ENCODE measurements at regions not wholly inside any gene's neighbourhood (a gene's known extent, or its start where the extent isn't known, plus 50 kb on each side); places are given as distances from the start of the nearest gene placed in this dataset.
"Not testable (repeated sequence)": the region's sequence is repeated elsewhere in the genome, so short reads cannot be mapped to it uniquely, and the experiment has no call there.

GRCh38 chr11:94237447-94238153 lies 66.8 kb upstream of the IZUMO1R start:
- TF ChIP-seq, protein P1, sequence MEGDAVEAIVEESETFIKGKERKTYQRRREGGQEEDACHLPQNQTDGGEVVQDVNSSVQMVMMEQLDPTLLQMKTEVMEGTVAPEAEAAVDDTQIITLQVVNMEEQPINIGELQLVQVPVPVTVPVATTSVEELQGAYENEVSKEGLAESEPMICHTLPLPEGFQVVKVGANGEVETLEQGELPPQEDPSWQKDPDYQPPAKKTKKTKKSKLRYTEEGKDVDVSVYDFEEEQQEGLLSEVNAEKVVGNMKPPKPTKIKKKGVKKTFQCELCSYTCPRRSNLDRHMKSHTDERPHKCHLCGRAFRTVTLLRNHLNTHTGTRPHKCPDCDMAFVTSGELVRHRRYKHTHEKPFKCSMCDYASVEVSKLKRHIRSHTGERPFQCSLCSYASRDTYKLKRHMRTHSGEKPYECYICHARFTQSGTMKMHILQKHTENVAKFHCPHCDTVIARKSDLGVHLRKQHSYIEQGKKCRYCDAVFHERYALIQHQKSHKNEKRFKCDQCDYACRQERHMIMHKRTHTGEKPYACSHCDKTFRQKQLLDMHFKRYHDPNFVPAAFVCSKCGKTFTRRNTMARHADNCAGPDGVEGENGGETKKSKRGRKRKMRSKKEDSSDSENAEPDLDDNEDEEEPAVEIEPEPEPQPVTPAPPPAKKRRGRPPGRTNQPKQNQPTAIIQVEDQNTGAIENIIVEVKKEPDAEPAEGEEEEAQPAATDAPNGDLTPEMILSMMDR (conservative IDR thresholded peaks at IDR 0.05) = peak; percentile 83
- not testable (repeated sequence) for H4K91ac ChIP-seq (ENCODE audit: insufficient read length, low read depth, low read length); H2BK120ac ChIP-seq (ENCODE audit: low read depth, low read length, poor library complexity, severe bottlenecking); H3K14ac ChIP-seq (ENCODE audit: insufficient read depth, low read length); H3K4me1 ChIP-seq (ENCODE audit: insufficient read depth, low read length); H4K20me1 ChIP-seq (ENCODE audit: control insufficient read depth, insufficient read depth, insufficient read length); H3K56ac ChIP-seq (ENCODE audit: insufficient read length, low read depth, low read length); H4K8ac ChIP-seq (replicated peaks; ENCODE audit: insufficient read length, low read depth, low read length); H3K18ac ChIP-seq (ENCODE audit: insufficient read length, low read depth, low read length); H2BK5ac ChIP-seq (ENCODE audit: insufficient read length, low read length); H3K23ac ChIP-seq (ENCODE audit: insufficient read length, low read depth, low read length); H4K5ac ChIP-seq (ENCODE audit: insufficient read length, low read depth, low read length); H2AFZ ChIP-seq (ENCODE audit: low read length); H3K9me3 Mint-ChIP-seq; H3K9me3 ChIP-seq (ENCODE audit: control insufficient read depth, low read depth, low read length); H3K23me2 ChIP-seq (ENCODE audit: insufficient read length, low read depth, low read length, poor library complexity, severe bottlenecking); H3K4me1 Mint-ChIP-seq; H2AK5ac ChIP-seq (ENCODE audit: insufficient read length, low read length); H3K79me1 ChIP-seq (ENCODE audit: insufficient read depth, low read depth, low read length, poor library complexity, severe bottlenecking); H3K79me2 ChIP-seq (ENCODE audit: insufficient read depth, low read length); H3K27me3 Mint-ChIP-seq (ENCODE audit: low read depth); H3K27me3 ChIP-seq (ENCODE audit: insufficient read depth, low read length); H2BK12ac ChIP-seq (ENCODE audit: insufficient read length, low read depth, low read length); H3K4me3 Mint-ChIP-seq; H3K4ac ChIP-seq (ENCODE audit: low read depth, low read length); H3K36me3 Mint-ChIP-seq (ENCODE audit: insufficient read depth in 1 of 3, low read depth in 3 of 3); H3T11ph ChIP-seq (ENCODE audit: low read length); H3K27ac ChIP-seq (ENCODE audit: insufficient read length, low read depth, low read length); H3K27ac Mint-ChIP-seq; H2BK15ac ChIP-seq (ENCODE audit: low read depth, low read length); H3K9ac ChIP-seq (ENCODE audit: extremely low read depth, insufficient read length, low read length)
- no CpG with 5 or more reads among the region's 18 CpGs for WGBS (ENCODE audit: extremely low coverage, insufficient read length, low lambda C conversion rate)
- Histone ChIP-seq H3K4me2 (ENCODE audit: insufficient read depth, insufficient read length, low read length) (peak overlapping the region; percentile 37), H2BK20ac (ENCODE audit: low read depth, low read length, poor library complexity, severe bottlenecking) (peak overlapping the region; percentile 91)
- DNase-seq = peak; percentile 80

DNA sequence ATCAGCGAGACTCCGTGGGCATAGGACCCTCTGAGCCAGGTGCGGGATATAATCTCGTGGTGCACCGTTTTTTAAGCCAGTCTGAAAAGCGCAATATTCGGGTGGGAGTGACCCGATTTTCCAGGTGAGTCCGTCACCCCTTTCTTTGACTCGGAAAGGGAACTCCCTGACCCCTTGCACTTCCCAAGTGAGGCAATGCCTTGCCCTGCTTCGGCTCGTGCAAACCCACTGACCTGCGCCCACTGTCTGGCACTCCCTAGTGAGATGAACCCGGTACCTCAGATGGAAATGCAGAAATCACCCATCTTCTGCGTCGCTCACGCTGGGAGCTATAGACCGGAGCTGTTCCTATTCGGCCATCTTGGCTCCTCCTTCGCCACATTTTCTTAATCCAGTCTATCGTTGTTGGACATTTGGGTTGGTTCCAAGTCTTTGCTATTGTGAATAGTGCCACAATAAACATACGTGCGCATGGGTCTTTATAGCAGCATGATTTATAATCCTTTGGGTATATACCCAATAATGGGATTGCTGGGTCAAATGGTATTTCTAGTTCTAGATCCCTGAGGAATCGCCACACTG lies 66.1 kb upstream of the IZUMO1R start:
- H3K9me3 ChIP-seq (ENCODE audit: control insufficient read depth, low read depth, low read length); H2AFZ ChIP-seq (ENCODE audit: low read length); H3T11ph ChIP-seq (ENCODE audit: low read length); H3K4me1 ChIP-seq (ENCODE audit: insufficient read depth, low read length); H3K4me3 Mint-ChIP-seq; H2AK5ac ChIP-seq (ENCODE audit: insufficient read length, low read length); H2BK12ac ChIP-seq (ENCODE audit: insufficient read length, low read depth, low read length); H3K4me1 Mint-ChIP-seq; H3K27me3 Mint-ChIP-seq (ENCODE audit: low read depth); H3K79me2 ChIP-seq (ENCODE audit: insufficient read depth, low read length); H3K23ac ChIP-seq (ENCODE audit: insufficient read length, low read depth, low read length); H3K79me1 ChIP-seq (ENCODE audit: insufficient read depth, low read depth, low read length, poor library complexity, severe bottlenecking); H3K9me3 Mint-ChIP-seq; H4K5ac ChIP-seq (ENCODE audit: insufficient read length, low read depth, low read length); H2BK15ac ChIP-seq (ENCODE audit: low read depth, low read length); H3K27me3 ChIP-seq (ENCODE audit: insufficient read depth, low read length); H3K27ac ChIP-seq (ENCODE audit: insufficient read length, low read depth, low read length); H4K20me1 ChIP-seq (ENCODE audit: control insufficient read depth, insufficient read depth, insufficient read length); H2BK120ac ChIP-seq (ENCODE audit: low read depth, low read length, poor library complexity, severe bottlenecking); H3K18ac ChIP-seq (ENCODE audit: insufficient read length, low read depth, low read length); H4K91ac ChIP-seq (ENCODE audit: insufficient read length, low read depth, low read length); H3K56ac ChIP-seq (ENCODE audit: insufficient read length, low read depth, low read length); H3K4ac ChIP-seq (ENCODE audit: low read depth, low read length); H2BK5ac ChIP-seq (ENCODE audit: insufficient read length, low read length); H3K14ac ChIP-seq (ENCODE audit: insufficient read depth, low read length); H3K4me2 ChIP-seq (ENCODE audit: insufficient read depth, insufficient read length, low read length); H3K27ac Mint-ChIP-seq; H3K23me2 ChIP-seq (ENCODE audit: insufficient read length, low read depth, low read length, poor library complexity, severe bottlenecking); H4K8ac ChIP-seq (replicated peaks; ENCODE audit: insufficient read length, low read depth, low read length); H3K9ac ChIP-seq (ENCODE audit: extremely low read depth, insufficient read length, low read length); H3K36me3 Mint-ChIP-seq (ENCODE audit: insufficient read depth in 1 of 3, low read depth in 3 of 3); H2BK20ac ChIP-seq (ENCODE audit: low read depth, low read length, poor library complexity, severe bottlenecking): not testable (repeated sequence)
- WGBS (ENCODE audit: extremely low coverage, insufficient read length, low lambda C conversion rate) = no CpG with 5 or more reads among the region's 24 CpGs
- peak; percentile 27 for DNase-seq
